ENCODE measurements at regions not wholly inside any gene's neighbourhood (a gene's known extent, or its start where the extent isn't known, plus 50 kb on each side); places are given as distances from the start of the nearest gene placed in this dataset.

DNA sequence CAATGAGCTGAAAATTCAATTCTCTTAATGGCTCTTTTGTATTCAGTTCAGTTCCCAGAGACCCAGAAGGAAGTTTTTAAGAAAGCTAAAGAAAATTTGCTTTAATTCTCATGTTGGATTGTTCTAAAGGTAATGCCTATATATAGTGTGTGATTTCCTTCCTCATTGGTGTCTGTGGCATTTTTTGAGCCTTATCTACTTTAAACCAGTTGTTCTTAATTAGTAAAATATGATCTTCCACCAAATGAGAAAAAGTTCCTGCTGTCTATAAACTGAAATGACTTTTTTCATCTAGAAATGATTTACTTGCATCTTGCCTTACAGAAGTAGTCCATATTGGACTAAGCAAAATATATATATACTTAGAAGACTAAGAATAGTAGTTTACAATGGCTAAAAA lies 622.1 kb upstream of the KIRREL3 start:
- no peak for DNase-seq (ENCODE audit: low spot score)
- TF ChIP-seq, protein P1, sequence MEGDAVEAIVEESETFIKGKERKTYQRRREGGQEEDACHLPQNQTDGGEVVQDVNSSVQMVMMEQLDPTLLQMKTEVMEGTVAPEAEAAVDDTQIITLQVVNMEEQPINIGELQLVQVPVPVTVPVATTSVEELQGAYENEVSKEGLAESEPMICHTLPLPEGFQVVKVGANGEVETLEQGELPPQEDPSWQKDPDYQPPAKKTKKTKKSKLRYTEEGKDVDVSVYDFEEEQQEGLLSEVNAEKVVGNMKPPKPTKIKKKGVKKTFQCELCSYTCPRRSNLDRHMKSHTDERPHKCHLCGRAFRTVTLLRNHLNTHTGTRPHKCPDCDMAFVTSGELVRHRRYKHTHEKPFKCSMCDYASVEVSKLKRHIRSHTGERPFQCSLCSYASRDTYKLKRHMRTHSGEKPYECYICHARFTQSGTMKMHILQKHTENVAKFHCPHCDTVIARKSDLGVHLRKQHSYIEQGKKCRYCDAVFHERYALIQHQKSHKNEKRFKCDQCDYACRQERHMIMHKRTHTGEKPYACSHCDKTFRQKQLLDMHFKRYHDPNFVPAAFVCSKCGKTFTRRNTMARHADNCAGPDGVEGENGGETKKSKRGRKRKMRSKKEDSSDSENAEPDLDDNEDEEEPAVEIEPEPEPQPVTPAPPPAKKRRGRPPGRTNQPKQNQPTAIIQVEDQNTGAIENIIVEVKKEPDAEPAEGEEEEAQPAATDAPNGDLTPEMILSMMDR (IDR thresholded peaks at IDR 0.05; ENCODE audit: extremely low read depth, missing control alignments), result no peak

DNA sequence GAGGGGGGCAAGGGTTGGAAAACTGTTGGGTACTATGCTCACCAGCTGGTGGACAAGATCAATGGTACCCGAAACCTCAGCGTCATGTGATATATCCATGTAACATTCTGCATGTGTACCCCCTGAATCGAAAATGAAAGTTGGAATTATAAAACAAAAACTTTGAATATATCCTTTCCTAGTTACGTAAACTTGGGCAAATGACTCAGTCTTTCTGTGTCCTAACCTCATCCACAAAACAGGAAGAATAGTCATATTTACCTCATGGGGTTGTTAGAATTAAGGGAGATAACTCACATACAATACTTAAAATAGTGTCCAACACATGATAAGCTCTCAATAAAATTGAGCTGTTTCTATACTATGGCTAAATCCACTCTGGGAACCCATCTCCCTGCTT lies 620.1 kb upstream of the KIRREL3 start:
- no peak for DNase-seq (ENCODE audit: low spot score)
- TF ChIP-seq, protein P1 (IDR thresholded peaks at IDR 0.05; ENCODE audit: extremely low read depth, missing control alignments), result no peak

DNA sequence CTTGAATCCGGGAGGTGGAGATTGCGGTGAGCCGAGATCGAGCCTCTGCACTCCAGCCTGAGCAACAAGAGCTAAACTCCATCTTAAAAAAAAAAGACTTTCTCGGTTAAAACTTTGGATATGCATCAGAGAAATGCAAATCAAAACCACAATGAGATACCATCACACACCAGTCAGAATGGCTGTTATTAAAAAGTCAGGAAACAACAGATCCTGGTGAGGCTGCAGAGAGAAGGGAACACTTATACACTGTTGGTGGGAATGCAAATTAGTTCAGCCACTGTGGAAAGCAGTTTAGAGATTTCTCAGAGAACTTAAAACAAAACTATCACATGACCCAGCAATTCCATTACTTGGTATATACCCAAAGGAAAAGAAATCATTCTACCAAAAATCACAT lies 619.4 kb upstream of the KIRREL3 start:
- TF ChIP-seq, protein P1 (IDR thresholded peaks at IDR 0.05; ENCODE audit: extremely low read depth, missing control alignments), result no peak
- DNase-seq (ENCODE audit: low spot score), result no peak

DNA sequence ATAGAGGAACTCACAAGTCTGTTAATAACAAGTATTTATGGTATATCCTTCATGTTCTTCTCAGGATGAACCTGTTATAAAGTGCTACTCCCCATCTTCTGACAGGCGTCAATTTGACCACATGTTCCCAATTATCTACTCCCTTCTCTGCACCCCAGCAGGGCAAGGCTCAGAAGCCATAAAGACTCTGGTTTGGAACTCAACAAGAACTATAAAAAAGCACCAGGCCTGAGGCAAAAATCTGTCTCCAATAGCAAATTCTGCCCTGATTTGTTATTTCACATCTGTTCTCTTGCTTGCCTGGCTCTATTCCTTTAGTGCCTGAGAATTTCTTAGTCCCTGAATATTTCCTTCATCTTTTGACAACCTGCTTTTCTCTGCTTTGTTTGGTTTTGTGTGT lies 618.2 kb upstream of the KIRREL3 start:
- TF ChIP-seq, protein P1 (IDR thresholded peaks at IDR 0.05; ENCODE audit: extremely low read depth, missing control alignments), result no peak
- no peak for DNase-seq (ENCODE audit: low spot score)

DNA sequence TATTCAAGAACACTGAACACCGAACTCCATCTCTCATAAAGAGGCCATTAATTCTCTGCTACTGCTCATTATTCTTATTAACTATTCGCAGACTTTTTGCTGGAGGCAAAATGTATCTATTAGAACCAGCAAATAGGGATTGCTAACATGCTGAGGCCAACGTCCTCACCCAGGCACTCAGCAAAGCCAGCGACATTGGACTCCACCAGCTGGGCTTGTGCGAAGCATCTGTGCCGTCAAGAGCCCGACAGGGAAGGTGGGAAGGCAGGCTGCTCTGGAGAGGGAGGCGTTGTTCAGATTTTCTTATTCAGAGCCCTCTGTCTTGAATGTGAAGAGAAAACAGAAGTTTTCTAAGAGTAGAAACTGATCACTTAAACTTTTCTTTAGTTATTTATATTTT lies 615.6 kb upstream of the KIRREL3 start:
- TF ChIP-seq, protein P1 (IDR thresholded peaks at IDR 0.05; ENCODE audit: extremely low read depth, missing control alignments), result no peak
- no peak for DNase-seq (ENCODE audit: low spot score)

DNA sequence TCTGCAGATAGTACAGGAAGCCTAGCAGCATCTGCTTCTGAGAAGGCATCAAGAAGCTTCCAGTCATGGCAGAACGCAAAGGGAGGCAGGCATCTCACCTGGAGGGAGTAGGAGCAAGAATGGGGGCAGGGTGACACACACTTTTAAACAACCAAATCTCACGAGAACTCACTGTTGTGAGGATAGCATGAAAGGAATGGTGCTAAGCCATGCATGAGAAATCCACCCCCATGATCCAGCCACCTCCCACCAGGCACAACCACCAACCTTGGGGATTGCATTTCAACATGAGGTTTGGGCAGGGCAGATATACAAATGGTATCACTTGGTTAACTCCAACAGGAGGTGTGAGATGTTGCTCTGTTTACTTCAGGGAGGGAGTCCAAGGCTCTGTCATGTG lies 612.0 kb upstream of the KIRREL3 start:
- TF ChIP-seq, protein P1 (IDR thresholded peaks at IDR 0.05; ENCODE audit: extremely low read depth, missing control alignments), result no peak
- no peak for DNase-seq (ENCODE audit: low spot score)

DNA sequence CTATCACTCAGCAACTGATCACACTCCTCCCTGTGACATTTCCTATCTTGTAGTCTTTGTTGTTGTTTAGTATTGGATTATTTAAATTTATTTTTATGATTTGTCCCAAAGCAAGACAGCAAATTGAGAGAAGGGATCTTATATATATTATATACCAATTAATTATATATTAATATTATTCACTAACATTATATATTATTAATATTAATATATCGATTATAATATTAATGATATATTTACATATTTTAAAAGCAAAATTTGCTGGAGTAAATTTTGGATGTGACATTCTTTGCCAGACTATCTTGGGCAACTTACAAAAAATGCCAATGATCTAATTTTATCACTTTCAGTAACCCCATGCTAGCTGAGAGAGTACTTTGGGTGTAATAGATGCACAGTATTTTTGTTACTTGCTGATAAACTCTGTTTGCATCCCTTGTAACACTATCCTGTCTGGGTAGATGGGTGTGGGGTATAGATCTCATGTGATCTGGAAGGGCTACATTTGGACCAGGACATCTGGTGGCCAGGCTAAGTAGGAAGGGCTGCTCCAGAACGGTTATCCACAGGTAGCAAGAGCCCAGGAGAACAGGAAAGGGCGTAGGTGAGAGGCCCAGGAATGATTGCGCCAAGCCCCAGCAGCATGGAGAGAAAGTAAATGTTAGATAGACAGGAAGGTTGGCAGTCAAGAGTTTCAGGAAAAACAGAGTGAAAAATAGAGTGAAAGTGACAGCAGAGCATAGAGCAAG lies 608.6 kb upstream of the KIRREL3 start:
- no peak for DNase-seq (ENCODE audit: low spot score)
- TF ChIP-seq, protein P1 (IDR thresholded peaks at IDR 0.05; ENCODE audit: extremely low read depth, missing control alignments), result no peak

Measured in GM20000 (cell line).